Occipital lobe (tissue), 1 donor: ENCODE measurements at regions not wholly inside any gene's neighbourhood (a gene's known extent, or its start where the extent isn't known, plus 50 kb on each side); places are given as distances from the start of the nearest gene placed in this dataset.
"Not testable (repeated sequence)": the region's sequence is repeated elsewhere in the genome, so short reads cannot be mapped to it uniquely, and the experiment has no call there.

Experiments
- DNase-seq: peaks from one replicate; lab custom pipeline; 2025; lab: John Stamatoyannopoulos, UW

GRCh38 chr11:103729617-103730016 lies 306.8 kb upstream of the DDI1 start:
- DNase-seq, result no peak

GRCh38 chr11:103730131-103730940 lies 306.1 kb upstream of the DDI1 start:
- no peak for DNase-seq

DNA sequence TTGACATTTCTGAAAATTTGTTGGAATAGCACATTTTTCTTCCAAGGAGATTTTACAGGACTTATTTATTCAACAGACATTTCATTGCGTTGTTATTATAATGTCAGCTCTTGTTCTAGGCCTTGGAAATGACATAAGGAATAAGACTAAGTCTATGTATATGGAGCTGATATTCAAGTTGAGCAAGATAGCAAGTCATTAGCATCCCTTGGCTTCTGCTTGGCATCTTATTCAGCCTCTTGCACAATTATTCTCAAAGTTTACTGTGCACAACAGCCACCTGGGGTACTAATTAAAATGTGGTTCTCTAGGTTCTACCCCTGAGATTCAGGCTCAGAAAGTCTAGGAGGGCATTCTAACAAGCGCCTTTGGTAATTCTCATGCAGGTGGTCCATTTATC lies 304.8 kb upstream of the DDI1 start:
- DNase-seq, result no peak

DNA sequence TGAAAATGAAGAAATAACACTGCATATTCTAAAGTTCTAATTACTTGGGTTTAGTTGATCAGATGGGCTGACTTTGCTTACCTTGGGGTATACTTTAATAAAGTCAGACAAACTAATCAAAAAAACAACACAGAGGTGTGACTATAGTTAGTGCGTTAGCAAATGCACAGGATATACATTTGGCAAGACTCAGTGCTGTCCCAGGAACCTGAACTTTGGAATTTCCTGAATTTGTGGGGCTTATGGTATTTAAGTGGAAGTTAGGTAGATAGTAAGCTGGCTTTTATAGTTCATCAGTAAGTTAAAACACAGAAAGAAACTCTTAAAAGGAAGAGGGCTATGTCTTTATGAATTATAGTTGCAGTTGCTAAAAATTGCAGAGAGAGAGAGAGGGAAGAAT lies 302.6 kb upstream of the DDI1 start:
- DNase-seq, result no peak

GRCh38 chr11:103735497-103736032 lies 300.9 kb upstream of the DDI1 start:
- no peak for DNase-seq

GRCh38 chr11:103736315-103737036 lies 300.0 kb upstream of the DDI1 start:
- no peak for DNase-seq

DNA sequence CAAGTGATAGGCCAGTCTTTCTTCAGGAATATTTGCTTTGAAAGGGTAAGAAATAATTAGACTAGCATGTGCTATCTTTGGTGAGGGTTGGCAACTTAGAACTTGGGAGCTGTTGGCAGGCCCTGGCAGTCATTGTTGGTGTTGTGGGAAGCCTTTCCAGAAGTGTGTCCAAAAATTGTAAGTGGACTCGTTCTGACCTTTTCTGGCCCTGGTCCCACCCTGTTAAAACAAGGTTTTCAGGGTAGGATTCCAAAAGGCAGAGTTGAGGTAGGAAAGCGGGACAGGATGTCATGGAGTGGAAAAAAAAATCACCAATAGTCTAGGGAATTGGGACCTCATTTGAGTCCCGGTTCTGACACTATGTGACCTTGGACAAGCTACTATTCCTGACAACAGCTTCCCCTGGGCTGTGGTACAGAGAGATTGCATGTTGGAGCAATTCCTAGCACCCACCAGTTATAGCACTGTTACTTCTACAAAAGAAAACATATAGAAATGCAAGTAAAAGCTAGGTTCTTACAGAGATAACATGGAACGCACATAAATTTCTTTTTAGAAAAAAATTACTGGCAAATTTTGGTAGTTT lies 299.3 kb upstream of the DDI1 start:
- DNase-seq, result no peak

DNA sequence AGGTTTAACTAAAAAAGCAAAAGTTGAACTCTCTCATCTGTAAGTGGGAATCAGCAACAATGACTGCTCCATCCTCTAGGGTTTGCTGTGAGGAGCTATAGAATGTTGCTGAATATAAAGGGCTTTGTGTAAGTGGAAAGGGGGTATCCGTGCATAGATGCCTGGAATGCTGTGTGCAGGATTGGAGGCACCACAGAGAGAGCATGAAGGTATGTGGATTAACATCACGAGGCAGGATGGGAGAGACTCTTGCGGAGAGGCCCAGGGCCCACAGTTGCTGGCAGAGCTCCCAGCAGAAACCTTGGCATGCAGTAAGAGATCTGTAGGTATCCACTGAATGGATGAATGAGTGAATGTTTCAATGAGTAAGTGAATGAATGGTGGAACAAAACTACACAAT lies 298.7 kb upstream of the DDI1 start:
- no peak for DNase-seq

GRCh38 chr11:103739074-103739796 lies 297.2 kb upstream of the DDI1 start:
- DNase-seq, result not testable (repeated sequence)

DNA sequence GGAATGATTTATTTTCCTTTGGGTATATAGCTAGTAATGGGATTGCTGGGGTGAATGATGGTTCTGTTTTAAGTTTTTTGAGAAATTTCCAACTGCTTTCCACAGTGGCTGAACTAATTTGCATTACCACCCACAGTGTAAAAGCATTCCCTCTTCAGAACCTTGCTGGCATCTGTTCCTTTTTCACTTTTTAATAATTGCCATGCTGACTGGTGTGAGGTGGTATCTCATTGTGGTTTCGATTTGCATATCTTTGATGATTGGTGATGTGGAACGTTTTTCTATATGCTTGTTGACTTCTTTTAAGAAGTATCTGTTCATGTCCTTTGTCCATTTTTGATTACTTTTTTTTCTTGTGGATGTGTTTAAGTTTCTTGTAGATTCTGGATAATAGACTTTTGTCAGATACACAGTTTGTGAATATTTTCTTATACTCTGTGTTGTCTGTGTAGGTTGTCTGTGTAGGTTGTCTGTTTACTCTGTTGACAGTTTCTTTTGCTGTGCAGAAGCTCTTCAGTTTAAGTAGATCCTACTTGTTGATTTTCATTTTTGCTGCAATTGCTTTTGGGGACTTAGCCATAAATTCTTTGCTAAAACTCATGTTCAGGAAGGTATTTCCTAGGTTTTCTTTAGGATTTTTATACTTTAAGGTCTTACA lies 291.8 kb upstream of the DDI1 start:
- DNase-seq, result no peak

DNA sequence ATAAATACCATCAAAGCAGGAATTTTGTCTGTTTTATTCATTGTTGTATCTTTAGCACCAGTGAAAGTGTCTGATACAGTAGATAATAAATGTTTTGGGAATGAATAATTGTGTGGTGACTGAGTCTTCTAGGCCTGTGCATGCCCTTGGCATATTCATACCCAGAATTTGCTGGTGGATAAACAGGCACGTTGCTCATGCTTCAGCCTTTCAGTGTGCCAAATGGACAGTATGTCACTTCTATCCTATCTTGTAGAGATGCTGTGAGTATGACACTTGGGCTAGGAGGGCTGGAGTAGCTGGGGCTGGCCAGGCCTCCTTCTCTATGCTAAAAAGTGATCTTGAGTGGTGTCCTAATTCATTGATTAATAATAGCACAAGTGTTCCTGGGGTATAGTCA lies 287.3 kb upstream of the DDI1 start:
- DNase-seq, result no peak

GRCh38 chr11:103768816-103769215 lies 267.6 kb upstream of the DDI1 start:
- no peak for DNase-seq

GRCh38 chr11:103773059-103773458 lies 263.4 kb upstream of the DDI1 start:
- DNase-seq, result no peak

DNA sequence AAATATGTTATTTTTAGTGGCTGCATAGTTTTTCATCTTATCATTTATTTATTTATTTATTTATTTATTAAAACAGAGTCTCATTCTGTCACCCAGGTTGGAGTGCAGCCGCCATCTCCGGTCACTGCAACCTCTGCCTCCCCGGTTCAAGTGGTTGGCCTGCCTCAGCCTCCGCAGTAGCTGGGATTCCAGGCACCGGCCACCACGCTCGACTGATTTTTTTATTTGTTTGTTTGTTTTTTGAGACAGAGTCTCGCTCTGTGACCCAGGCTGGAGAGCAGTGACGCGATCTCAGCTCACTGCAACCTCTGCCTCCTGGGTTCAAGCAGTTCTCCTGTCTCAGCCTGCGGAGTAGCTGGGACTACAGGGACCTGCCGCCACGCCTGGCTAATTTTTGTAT lies 262.9 kb upstream of the DDI1 start:
- no peak for DNase-seq

- DNase-seq, result no peak
These were observed 257.4 kb upstream of the DDI1 start for GRCh38 chr11:103779054-103779453.

DNA sequence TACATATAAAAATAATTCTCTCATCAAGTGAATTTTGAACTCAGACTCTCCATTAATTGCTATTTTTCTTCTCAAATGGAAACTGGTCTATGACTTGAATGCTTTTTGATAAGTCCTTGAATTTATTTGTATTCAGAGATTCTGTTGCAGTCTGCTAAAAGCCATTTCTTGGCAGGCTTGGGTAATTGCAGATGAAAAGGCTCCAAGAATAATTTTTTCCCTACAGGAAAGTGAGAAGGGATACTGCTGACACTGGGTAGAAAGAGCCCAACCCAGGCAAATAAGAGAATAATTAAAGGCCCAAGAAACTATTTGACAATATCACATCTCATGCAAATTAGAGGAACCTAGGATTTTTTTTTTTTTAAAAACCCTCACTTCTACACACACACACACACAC lies 246.5 kb upstream of the DDI1 start:
- DNase-seq, result no peak

- DNase-seq, result no peak
These were observed 243.4 kb upstream of the DDI1 start for GRCh38 chr11:103792981-103793468.

- no peak for DNase-seq
These were observed 242.2 kb upstream of the DDI1 start for GRCh38 chr11:103794262-103794661.

- no peak for DNase-seq
These were observed 238.4 kb upstream of the DDI1 start for GRCh38 chr11:103798026-103798425.

DNA sequence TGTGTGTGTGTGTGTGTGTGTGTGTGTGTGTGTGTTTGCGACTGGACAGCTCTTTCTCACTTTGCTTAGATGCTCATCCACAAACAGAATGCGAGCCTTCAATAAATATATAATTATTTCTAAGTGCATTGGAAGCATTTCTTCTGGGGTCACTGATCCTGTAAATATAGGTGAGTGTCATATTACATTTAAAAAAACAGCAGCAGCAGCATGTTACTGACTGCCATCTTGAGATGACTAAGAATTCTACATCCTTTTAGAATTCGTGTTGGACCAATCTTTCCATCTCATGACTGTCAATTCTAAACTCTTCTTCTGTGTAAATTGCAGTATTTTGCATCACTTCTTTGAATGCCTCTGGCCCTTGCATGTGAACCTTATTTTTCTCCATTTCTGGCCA lies 238.0 kb upstream of the DDI1 start:
- no peak for DNase-seq
